ENCODE measurements at regions not wholly inside any gene's neighbourhood (a gene's known extent, or its start where the extent isn't known, plus 50 kb on each side); places are given as distances from the start of the nearest gene placed in this dataset.

GRCh38 chr10:91126471-91126870, 94.0 kb upstream of the PCGF5 start:
- Mint-ChIP-seq H3K4me1 (ENCODE audit: low read depth) (peaks cover 3% of the 10 kb centered on the region), H3K4me3 (no peak overlapping the region), H3K36me3 (ENCODE audit: low read depth) (no peaks in the 10 kb centered on the region), H3K27ac (no peak overlapping the region), H3K27me3 (peaks cover 3% of the 10 kb centered on the region), H3K9me3 (no peaks in the 10 kb centered on the region)
- TF ChIP-seq, protein P1, sequence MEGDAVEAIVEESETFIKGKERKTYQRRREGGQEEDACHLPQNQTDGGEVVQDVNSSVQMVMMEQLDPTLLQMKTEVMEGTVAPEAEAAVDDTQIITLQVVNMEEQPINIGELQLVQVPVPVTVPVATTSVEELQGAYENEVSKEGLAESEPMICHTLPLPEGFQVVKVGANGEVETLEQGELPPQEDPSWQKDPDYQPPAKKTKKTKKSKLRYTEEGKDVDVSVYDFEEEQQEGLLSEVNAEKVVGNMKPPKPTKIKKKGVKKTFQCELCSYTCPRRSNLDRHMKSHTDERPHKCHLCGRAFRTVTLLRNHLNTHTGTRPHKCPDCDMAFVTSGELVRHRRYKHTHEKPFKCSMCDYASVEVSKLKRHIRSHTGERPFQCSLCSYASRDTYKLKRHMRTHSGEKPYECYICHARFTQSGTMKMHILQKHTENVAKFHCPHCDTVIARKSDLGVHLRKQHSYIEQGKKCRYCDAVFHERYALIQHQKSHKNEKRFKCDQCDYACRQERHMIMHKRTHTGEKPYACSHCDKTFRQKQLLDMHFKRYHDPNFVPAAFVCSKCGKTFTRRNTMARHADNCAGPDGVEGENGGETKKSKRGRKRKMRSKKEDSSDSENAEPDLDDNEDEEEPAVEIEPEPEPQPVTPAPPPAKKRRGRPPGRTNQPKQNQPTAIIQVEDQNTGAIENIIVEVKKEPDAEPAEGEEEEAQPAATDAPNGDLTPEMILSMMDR (IDR thresholded peaks at IDR 0.05): no peak
- DNase-seq: no peak
- POLR2A ChIA-PET: no interaction called here
- intact Hi-C loops (cut with micrococcal nuclease): no loop called here
- no peak for ATAC-seq
- CTCF ChIA-PET: interaction anchor here (1.0 to 1.6 kb wide), 2 partner anchors 38 to 124 kb away, joined by 3 to 7 read pairs; no protein-coding TSS in a partner anchor

DNA sequence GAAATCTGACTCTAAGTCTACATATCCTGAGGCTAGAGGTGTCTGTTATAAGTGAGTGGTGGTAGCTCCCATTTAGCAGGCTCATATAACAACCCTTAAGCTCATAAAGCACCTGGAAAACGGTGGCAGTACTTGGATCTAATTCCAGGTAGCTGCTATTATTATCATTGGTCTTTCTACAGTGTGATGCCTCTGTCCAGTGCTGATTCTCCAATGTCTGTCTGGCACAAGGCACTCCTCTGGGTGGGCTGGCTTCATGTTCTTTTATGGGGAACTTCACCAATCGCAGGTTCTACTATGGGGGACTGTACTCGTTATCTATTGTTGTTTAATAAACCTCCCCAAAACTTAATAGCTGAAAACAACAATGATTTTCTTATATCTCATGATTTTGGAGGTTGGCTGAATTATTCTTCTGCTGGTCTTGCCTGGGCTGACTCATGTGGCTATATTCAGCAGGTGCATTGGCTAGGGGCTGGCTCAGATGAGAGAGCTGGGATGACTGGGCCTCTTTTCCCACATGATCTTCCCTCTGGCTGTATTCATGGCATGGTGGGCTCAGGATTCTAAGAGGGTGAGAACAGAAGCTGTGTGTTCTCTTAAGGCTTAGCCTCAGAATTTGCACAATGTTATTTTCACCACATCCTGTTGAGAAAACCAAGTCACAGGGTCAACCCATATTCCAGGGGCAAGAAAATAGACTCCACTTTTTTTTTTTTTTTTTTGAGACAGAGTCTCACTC, 93.0 kb upstream of the PCGF5 start:
- ChIA-PET CTCF (interaction anchor here (1.0 to 1.6 kb wide), 2 partner anchors 39 to 123 kb away, joined by 3 to 7 read pairs; no protein-coding TSS in a partner anchor), POLR2A (no interaction called here)
- DNase-seq (no peak), ATAC-seq (no peak)
- intact Hi-C loops (cut with micrococcal nuclease): no loop called here
- Mint-ChIP-seq H3K27ac (no peak overlapping the region), H3K27me3 (peaks cover 3% of the 10 kb centered on the region), H3K36me3 (ENCODE audit: low read depth) (no peaks in the 10 kb centered on the region), H3K9me3 (no peaks in the 10 kb centered on the region), H3K4me3 (no peak overlapping the region), H3K4me1 (ENCODE audit: low read depth) (peaks cover 3% of the 10 kb centered on the region)
- TF ChIP-seq, protein P1 (IDR thresholded peaks at IDR 0.05): no peak

- CTCF ChIA-PET: interaction anchor here (1.1 kb wide), 1 partner anchor 117 kb away, joined by 4 read pairs; no protein-coding TSS in a partner anchor
- no peaks in the 10 kb centered on the region for H3K4me1 Mint-ChIP-seq (ENCODE audit: low read depth)
These were observed 85.3 kb upstream of the PCGF5 start for GRCh38 chr10:91135113-91135512.

DNA sequence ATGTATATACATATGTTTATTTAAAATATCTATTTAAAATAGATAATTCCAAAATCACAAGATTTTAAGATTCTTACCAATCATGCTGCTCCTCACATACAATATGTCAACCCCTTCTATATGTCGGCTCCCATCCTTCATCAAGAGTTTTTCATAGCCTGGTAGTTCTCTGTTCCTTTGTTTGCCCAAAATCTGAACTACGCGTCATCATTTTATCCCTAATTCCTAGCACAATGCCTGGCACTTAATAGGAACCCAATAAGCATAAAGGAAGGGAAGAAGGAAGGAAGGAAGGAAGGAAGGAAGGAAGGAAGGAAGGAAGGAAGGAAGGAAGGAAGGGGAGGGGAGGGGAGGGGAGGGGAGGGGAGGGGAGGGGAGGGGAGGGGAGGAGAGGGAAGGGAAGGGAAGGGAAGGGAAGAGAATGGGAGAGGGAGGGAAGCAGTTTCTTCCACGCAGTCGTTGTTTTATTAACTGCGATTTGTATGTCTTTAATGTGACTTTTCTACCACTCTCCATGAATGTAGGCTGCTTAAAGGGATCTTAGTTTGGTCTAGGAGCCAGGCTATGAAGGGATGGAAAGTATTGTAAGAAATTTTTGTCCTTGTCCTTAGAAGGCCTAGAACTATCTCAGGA, 83.3 kb upstream of the PCGF5 start:
- no peak overlapping the region for H3K4me3 Mint-ChIP-seq
- no peaks in the 10 kb centered on the region for H3K27me3 Mint-ChIP-seq
- no peak for ATAC-seq
- H3K4me1 Mint-ChIP-seq (ENCODE audit: low read depth): peaks cover 6% of the 10 kb centered on the region
- ChIA-PET CTCF (no interaction called here), POLR2A (no interaction called here)
- H3K27ac Mint-ChIP-seq: no peak overlapping the region
- intact Hi-C loops (cut with micrococcal nuclease): no loop called here
- DNase-seq: no peak
- no peaks in the 10 kb centered on the region for H3K36me3 Mint-ChIP-seq (ENCODE audit: low read depth)
- H3K9me3 Mint-ChIP-seq: no peaks in the 10 kb centered on the region
- TF ChIP-seq, protein P1 (IDR thresholded peaks at IDR 0.05): no peak

More at GRCh38 chr10:91135113-91135512, 85.3 kb upstream of the PCGF5 start:
- Mint-ChIP-seq H3K27ac (no peak overlapping the region), H3K27me3 (no peaks in the 10 kb centered on the region), H3K9me3 (no peaks in the 10 kb centered on the region), H3K4me3 (no peak overlapping the region), H3K36me3 (ENCODE audit: low read depth) (no peaks in the 10 kb centered on the region)
- ATAC-seq (no peak), DNase-seq (no peak)
- POLR2A ChIA-PET: no interaction called here
- intact Hi-C loops (cut with micrococcal nuclease): no loop called here
- TF ChIP-seq, protein P1 (IDR thresholded peaks at IDR 0.05): no peak

DNA sequence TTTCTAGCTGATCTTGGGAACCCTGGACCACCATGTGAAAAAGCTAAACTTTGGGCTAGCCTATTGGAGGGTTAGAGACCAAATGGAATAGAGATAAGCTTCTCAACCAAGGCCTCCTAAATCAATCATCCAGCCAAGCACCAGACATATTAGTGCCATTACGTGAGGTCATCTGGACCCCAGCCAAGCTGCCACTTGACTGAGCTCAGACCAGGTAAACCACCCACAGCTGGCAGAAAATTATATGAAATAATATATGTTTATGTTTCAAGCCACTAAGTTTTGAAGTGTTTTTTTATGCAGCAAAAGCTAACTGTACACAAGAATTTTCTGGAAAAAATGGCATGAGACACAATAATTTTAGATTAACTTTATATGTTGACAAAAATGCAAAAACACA, 82.6 kb upstream of the PCGF5 start:
- intact Hi-C loops (cut with micrococcal nuclease): no loop called here
- ATAC-seq (no peak), DNase-seq (no peak)
- POLR2A ChIA-PET: no interaction called here
- Mint-ChIP-seq H3K4me1 (ENCODE audit: low read depth) (peaks cover 6% of the 10 kb centered on the region), H3K36me3 (ENCODE audit: low read depth) (no peaks in the 10 kb centered on the region), H3K27ac (no peak overlapping the region), H3K9me3 (no peaks in the 10 kb centered on the region), H3K27me3 (no peaks in the 10 kb centered on the region), H3K4me3 (no peak overlapping the region)
- TF ChIP-seq, protein P1 (IDR thresholded peaks at IDR 0.05): no peak
- CTCF ChIA-PET: no interaction called here
